ENCODE measurements at regions not wholly inside any gene's neighbourhood (a gene's known extent, or its start where the extent isn't known, plus 50 kb on each side); places are given as distances from the start of the nearest gene placed in this dataset.

- no peak for DNase-seq
Measured at GRCh38 chr2:60296219-60296955, 257.1 kb downstream of the BCL11A start.

- DNase-seq, result peak in 21 of 51 donors; percentile 5 to 74 (median 30)
Measured at GRCh38 chr2:60295636-60295962, 257.9 kb downstream of the BCL11A start.

GRCh38 chr2:60294901-60295635 lies 258.4 kb downstream of the BCL11A start:
- peak in 29 of 51 donors; percentile 13 to 81 (median 47) for DNase-seq

GRCh38 chr2:60292242-60292641 lies 261.2 kb downstream of the BCL11A start:
- no peak for DNase-seq

- no peak for DNase-seq
Measured at GRCh38 chr2:60290509-60290908, 262.9 kb downstream of the BCL11A start.

- DNase-seq, result no peak
Measured at GRCh38 chr2:60285626-60286316, 267.7 kb downstream of the BCL11A start.

GRCh38 chr2:60283626-60284025 lies 269.8 kb downstream of the BCL11A start:
- no peak for DNase-seq

- DNase-seq, result no peak
Measured at GRCh38 chr2:60282886-60283285, 270.6 kb downstream of the BCL11A start.

- no peak for DNase-seq
Measured at GRCh38 chr2:60281730-60282129, 271.7 kb downstream of the BCL11A start.

- DNase-seq, result no peak
Measured at GRCh38 chr2:60280238-60280637, 273.2 kb downstream of the BCL11A start.

- no peak for DNase-seq
Measured at GRCh38 chr2:60278906-60279305, 274.5 kb downstream of the BCL11A start.

- no peak for DNase-seq
Measured at GRCh38 chr2:60275958-60276357, 277.5 kb downstream of the BCL11A start.

GRCh38 chr2:60273836-60274235 lies 279.6 kb downstream of the BCL11A start:
- DNase-seq, result no peak

- DNase-seq, result no peak
Measured at GRCh38 chr2:60271713-60272112, 281.7 kb downstream of the BCL11A start.

GRCh38 chr2:60271131-60271530 lies 282.3 kb downstream of the BCL11A start:
- no peak for DNase-seq

- no peak for DNase-seq
Measured at GRCh38 chr2:60268661-60269060, 284.8 kb downstream of the BCL11A start.

- DNase-seq, result no peak
Measured at GRCh38 chr2:60268032-60268431, 285.4 kb downstream of the BCL11A start.

GRCh38 chr2:60267122-60267521 lies 286.3 kb downstream of the BCL11A start:
- DNase-seq, result no peak

GRCh38 chr2:60262178-60262577 lies 291.3 kb downstream of the BCL11A start:
- no peak for DNase-seq

GRCh38 chr2:60260639-60261296 lies 292.7 kb downstream of the BCL11A start:
- no peak for DNase-seq

GRCh38 chr2:60259781-60260180 lies 293.7 kb downstream of the BCL11A start:
- DNase-seq, result no peak

- peak in 7 of 51 donors; percentile 1 to 24 (median 3) for DNase-seq
Measured at GRCh38 chr2:60252581-60253150, 300.8 kb downstream of the BCL11A start.
